ENCODE measurements at regions not wholly inside any gene's neighbourhood (a gene's known extent, or its start where the extent isn't known, plus 50 kb on each side); places are given as distances from the start of the nearest gene placed in this dataset.
"Not testable (repeated sequence)": the region's sequence is repeated elsewhere in the genome, so short reads cannot be mapped to it uniquely, and the experiment has no call there.

GRCh38 chr20:53666144-53666543, 72.5 kb upstream of the ZNF217 start:
- Mint-ChIP-seq H3K4me1 (ENCODE audit: low read depth) (peaks cover 18% of the 10 kb centered on the region), H3K9me3 (no peaks in the 10 kb centered on the region), H3K27me3 (no peaks in the 10 kb centered on the region), H3K4me3 (no peak overlapping the region), H3K36me3 (ENCODE audit: low read depth) (peaks cover 1% of the 10 kb centered on the region), H3K27ac (no peak overlapping the region)
- ChIA-PET POLR2A (no interaction called here), CTCF (interaction anchor here (1.3 kb wide), 2 partner anchors 87 to 274 kb away, joined by 3 to 4 read pairs; no protein-coding TSS in a partner anchor)
- ATAC-seq: no peak
- intact Hi-C loops (cut with micrococcal nuclease): no loop called here
- TF ChIP-seq CTCF (IDR thresholded peaks at IDR 0.05): no peak
- no peak for DNase-seq

- H3K9me3 Mint-ChIP-seq: no peaks in the 10 kb centered on the region
- ChIA-PET POLR2A (no interaction called here), CTCF (interaction anchor here (0.7 to 1.3 kb wide), 2 partner anchors 18 to 69 kb away, joined by 3 to 4 read pairs; no protein-coding TSS in a partner anchor)
- DNase-seq: peak; percentile 32
- peaks cover 30% of the 10 kb centered on the region for H3K4me1 Mint-ChIP-seq (ENCODE audit: low read depth)
- no peak overlapping the region for H3K27ac Mint-ChIP-seq
- intact Hi-C loops (cut with micrococcal nuclease): no loop called here
- peaks cover 1% of the 10 kb centered on the region for H3K36me3 Mint-ChIP-seq (ENCODE audit: low read depth)
- ATAC-seq: no peak
- H3K27me3 Mint-ChIP-seq: no peaks in the 10 kb centered on the region
- no peak for TF ChIP-seq CTCF (IDR thresholded peaks at IDR 0.05)
- H3K4me3 Mint-ChIP-seq: no peak overlapping the region
Measured at GRCh38 chr20:53664121-53664520, 70.5 kb upstream of the ZNF217 start.

- H3K36me3 Mint-ChIP-seq (ENCODE audit: low read depth); POLR2A ChIA-PET; H3K4me3 Mint-ChIP-seq; intact Hi-C loops (cut with micrococcal nuclease); H3K27ac Mint-ChIP-seq; DNase-seq; H3K27me3 Mint-ChIP-seq; ATAC-seq; H3K9me3 Mint-ChIP-seq: not testable (repeated sequence)
- CTCF ChIA-PET: interaction anchor here (1.3 kb wide), 1 partner anchor 19 kb away, joined by 4 read pairs; no protein-coding TSS in a partner anchor
- peaks cover 32% of the 10 kb centered on the region for H3K4me1 Mint-ChIP-seq (ENCODE audit: low read depth)
Measured at GRCh38 chr20:53663521-53663920, 69.9 kb upstream of the ZNF217 start.

- DNase-seq: no peak
- H3K4me1 Mint-ChIP-seq (ENCODE audit: low read depth): peaks cover 40% of the 10 kb centered on the region
- CTCF ChIA-PET: interaction anchor here (1.5 to 1.7 kb wide), 2 partner anchors 10 to 12 kb away, joined by 3 read pairs; no protein-coding TSS in a partner anchor
Measured at GRCh38 chr20:53662595-53662994, 69.0 kb upstream of the ZNF217 start.

GRCh38 chr20:53660947-53661381, 67.3 kb upstream of the ZNF217 start:
- TF ChIP-seq CTCF (IDR thresholded peaks at IDR 0.05): no peak
- Mint-ChIP-seq H3K27ac (peak overlapping the region; percentile 96), H3K9me3 (no peaks in the 10 kb centered on the region), H3K4me1 (ENCODE audit: low read depth) (peaks cover 56% of the 10 kb centered on the region), H3K4me3 (peak overlapping the region; percentile 81), H3K27me3 (no peaks in the 10 kb centered on the region), H3K36me3 (ENCODE audit: low read depth) (peaks cover 1% of the 10 kb centered on the region)
- ChIA-PET CTCF (interaction anchor here (0.5 to 1.9 kb wide), 15 partner anchors 12 to 279 kb away, joined by 3 to 8 read pairs (median 5); no protein-coding TSS in a partner anchor), POLR2A (interaction anchor here (0.8 to 1.9 kb wide), 15 partner anchors 10 to 275 kb away, joined by 3 to 8 read pairs (median 4); no protein-coding TSS in a partner anchor)
- ATAC-seq (peak; percentile 55), DNase-seq (peak; percentile 46)
- intact Hi-C loops (cut with micrococcal nuclease): no loop called here

More at GRCh38 chr20:53662595-53662994, 69.0 kb upstream of the ZNF217 start:
- no peak for TF ChIP-seq CTCF (IDR thresholded peaks at IDR 0.05)
- Mint-ChIP-seq H3K9me3 (no peaks in the 10 kb centered on the region), H3K36me3 (ENCODE audit: low read depth) (peaks cover 1% of the 10 kb centered on the region), H3K27ac (peak overlapping the region; percentile 30), H3K4me3 (no peak overlapping the region), H3K27me3 (no peaks in the 10 kb centered on the region)
- intact Hi-C loops (cut with micrococcal nuclease): no loop called here
- POLR2A ChIA-PET: no interaction called here
- ATAC-seq: no peak

All from activated CD8-positive, alpha-beta T cell treated with anti-CD3 and anti-CD28 coated beads for 36 hours (primary cell).